Fibroblast of villous mesenchyme (primary cell): ENCODE measurements at regions not wholly inside any gene's neighbourhood (a gene's known extent, or its start where the extent isn't known, plus 50 kb on each side); places are given as distances from the start of the nearest gene placed in this dataset.

Source experiments
- DNase-seq: peaks from one replicate; pipeline ENCODE4 v3.0.0-alpha.2; 2010; ENCODE audit warnings: low read depth
- H3K4me3 ChIP-seq: 2 replicates; pipeline ENCODE4 v1.5.1; 2011; ENCODE audit warnings: low read depth, mild to moderate bottlenecking, low read length
- CTCF ChIP-seq: IDR thresholded peaks from 2 replicates; pipeline ENCODE4 v1.5.1; 2012; ENCODE audit warnings: low read depth, mild to moderate bottlenecking, low read length; ENCODE audit not compliant: insufficient read depth

- DNase-seq: no peak
- no peak overlapping the region for H3K4me3 ChIP-seq
- no peak for TF ChIP-seq CTCF
These were observed 205.6 kb upstream of the PFKP start for GRCh38 chr10:2861632-2862210.

- no peak overlapping the region for H3K4me3 ChIP-seq
- TF ChIP-seq CTCF: no peak
- DNase-seq: no peak
These were observed 208.9 kb upstream of the PFKP start for GRCh38 chr10:2858452-2858851.

GRCh38 chr10:2856598-2856997 lies 210.8 kb upstream of the PFKP start:
- no peak overlapping the region for H3K4me3 ChIP-seq
- no peak for DNase-seq
- no peak for TF ChIP-seq CTCF

GRCh38 chr10:2852574-2853323 lies 214.6 kb upstream of the PFKP start:
- H3K4me3 ChIP-seq: no peak overlapping the region
- DNase-seq: no peak
- no peak for TF ChIP-seq CTCF

- TF ChIP-seq CTCF: no peak
- H3K4me3 ChIP-seq: no peak overlapping the region
These were observed 215.8 kb upstream of the PFKP start for GRCh38 chr10:2851566-2851965.

GRCh38 chr10:2850202-2850601 lies 217.1 kb upstream of the PFKP start:
- DNase-seq: no peak
- no peak for TF ChIP-seq CTCF
- no peak overlapping the region for H3K4me3 ChIP-seq

More at GRCh38 chr10:2851566-2851965, 215.8 kb upstream of the PFKP start:
- no peak for DNase-seq
